ENCODE measurements at regions not wholly inside any gene's neighbourhood (a gene's known extent, or its start where the extent isn't known, plus 50 kb on each side); places are given as distances from the start of the nearest gene placed in this dataset.

- Mint-ChIP-seq H3K27me3 (peaks cover 34% of the 10 kb centered on the region), H3K9me3 (ENCODE audit: low read depth) (no peaks in the 10 kb centered on the region), H3K4me3 (ENCODE audit: low read depth) (no peak overlapping the region), H3K27ac (no peak overlapping the region), H3K4me1 (ENCODE audit: low read depth) (peaks cover 13% of the 10 kb centered on the region), H3K36me3 (ENCODE audit: insufficient read depth) (no peaks in the 10 kb centered on the region)
- TF ChIP-seq, protein P1, sequence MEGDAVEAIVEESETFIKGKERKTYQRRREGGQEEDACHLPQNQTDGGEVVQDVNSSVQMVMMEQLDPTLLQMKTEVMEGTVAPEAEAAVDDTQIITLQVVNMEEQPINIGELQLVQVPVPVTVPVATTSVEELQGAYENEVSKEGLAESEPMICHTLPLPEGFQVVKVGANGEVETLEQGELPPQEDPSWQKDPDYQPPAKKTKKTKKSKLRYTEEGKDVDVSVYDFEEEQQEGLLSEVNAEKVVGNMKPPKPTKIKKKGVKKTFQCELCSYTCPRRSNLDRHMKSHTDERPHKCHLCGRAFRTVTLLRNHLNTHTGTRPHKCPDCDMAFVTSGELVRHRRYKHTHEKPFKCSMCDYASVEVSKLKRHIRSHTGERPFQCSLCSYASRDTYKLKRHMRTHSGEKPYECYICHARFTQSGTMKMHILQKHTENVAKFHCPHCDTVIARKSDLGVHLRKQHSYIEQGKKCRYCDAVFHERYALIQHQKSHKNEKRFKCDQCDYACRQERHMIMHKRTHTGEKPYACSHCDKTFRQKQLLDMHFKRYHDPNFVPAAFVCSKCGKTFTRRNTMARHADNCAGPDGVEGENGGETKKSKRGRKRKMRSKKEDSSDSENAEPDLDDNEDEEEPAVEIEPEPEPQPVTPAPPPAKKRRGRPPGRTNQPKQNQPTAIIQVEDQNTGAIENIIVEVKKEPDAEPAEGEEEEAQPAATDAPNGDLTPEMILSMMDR (IDR thresholded peaks at IDR 0.05; ENCODE audit: unreplicated experiment) = no peak
- no peak for DNase-seq (ENCODE audit: low spot score, unreplicated experiment)
These were observed 103.4 kb upstream of the MLN start for GRCh38 chr6:33907227-33907626.

- Mint-ChIP-seq H3K36me3 (ENCODE audit: insufficient read depth) (no peaks in the 10 kb centered on the region), H3K9me3 (ENCODE audit: low read depth) (no peaks in the 10 kb centered on the region), H3K4me3 (ENCODE audit: low read depth) (no peak overlapping the region), H3K27ac (no peak overlapping the region), H3K27me3 (peaks cover 37% of the 10 kb centered on the region), H3K4me1 (ENCODE audit: low read depth) (peaks cover 13% of the 10 kb centered on the region)
- no peak for DNase-seq (ENCODE audit: low spot score, unreplicated experiment)
- TF ChIP-seq, protein P1 (IDR thresholded peaks at IDR 0.05; ENCODE audit: unreplicated experiment) = no peak
These were observed 102.6 kb upstream of the MLN start for GRCh38 chr6:33906439-33906838.

DNA sequence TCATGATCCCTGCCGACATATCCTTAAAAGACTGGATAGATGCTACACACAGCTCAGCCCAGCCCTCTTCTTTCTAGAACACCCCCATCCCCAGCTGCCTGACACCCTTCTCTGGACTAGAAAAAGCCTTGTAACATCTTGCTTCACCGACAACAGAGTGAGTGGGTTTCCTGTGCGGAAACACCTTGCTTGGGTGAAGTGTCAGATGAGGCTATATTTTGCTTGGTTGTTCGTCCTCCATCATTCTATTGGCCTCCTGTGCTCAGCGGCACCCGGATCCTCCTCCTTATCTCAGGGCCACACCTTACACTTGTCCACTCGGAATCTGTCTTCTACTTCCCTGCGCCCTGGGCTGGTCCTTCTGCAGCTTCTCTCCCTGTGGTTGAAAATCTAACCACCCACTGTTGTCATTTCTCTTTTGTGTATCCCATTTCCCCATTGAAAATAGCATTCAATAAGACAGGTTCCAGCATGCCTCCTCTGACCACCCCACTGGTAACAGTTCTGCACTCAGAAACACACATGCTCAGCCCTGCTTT is 101.3 kb upstream of the MLN start:
- peaks cover 40% of the 10 kb centered on the region for H3K27me3 Mint-ChIP-seq
- H3K4me3 Mint-ChIP-seq (ENCODE audit: low read depth) = no peak overlapping the region
- peaks cover 12% of the 10 kb centered on the region for H3K4me1 Mint-ChIP-seq (ENCODE audit: low read depth)
- no peaks in the 10 kb centered on the region for H3K9me3 Mint-ChIP-seq (ENCODE audit: low read depth)
- no peaks in the 10 kb centered on the region for H3K36me3 Mint-ChIP-seq (ENCODE audit: insufficient read depth)
- TF ChIP-seq, protein P1 (IDR thresholded peaks at IDR 0.05; ENCODE audit: unreplicated experiment) = no peak
- no peak for DNase-seq (ENCODE audit: low spot score, unreplicated experiment)
- H3K27ac Mint-ChIP-seq = no peak overlapping the region

DNA sequence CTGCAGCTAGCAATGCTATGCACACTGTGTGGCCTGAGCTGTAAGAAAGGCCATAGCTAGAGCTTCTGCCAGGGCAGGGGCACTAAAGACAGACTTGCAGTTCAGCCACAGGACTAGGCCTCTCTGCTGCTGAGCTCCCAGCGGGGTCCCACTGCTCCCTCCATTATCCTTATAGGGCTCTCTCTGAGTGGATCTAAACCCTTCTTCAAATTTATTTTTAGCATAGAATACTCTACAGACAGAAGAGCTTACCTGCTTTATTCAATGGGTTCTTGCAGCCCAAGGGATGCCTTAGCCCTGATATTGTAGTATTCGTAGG is 100.9 kb upstream of the MLN start:
- TF ChIP-seq, protein P1 (IDR thresholded peaks at IDR 0.05; ENCODE audit: unreplicated experiment) = no peak
- Mint-ChIP-seq H3K4me1 (ENCODE audit: low read depth) (peaks cover 8% of the 10 kb centered on the region), H3K4me3 (ENCODE audit: low read depth) (no peak overlapping the region), H3K36me3 (ENCODE audit: insufficient read depth) (no peaks in the 10 kb centered on the region), H3K27ac (no peak overlapping the region), H3K9me3 (ENCODE audit: low read depth) (no peaks in the 10 kb centered on the region), H3K27me3 (peaks cover 41% of the 10 kb centered on the region)
- DNase-seq (ENCODE audit: low spot score, unreplicated experiment) = no peak

DNA sequence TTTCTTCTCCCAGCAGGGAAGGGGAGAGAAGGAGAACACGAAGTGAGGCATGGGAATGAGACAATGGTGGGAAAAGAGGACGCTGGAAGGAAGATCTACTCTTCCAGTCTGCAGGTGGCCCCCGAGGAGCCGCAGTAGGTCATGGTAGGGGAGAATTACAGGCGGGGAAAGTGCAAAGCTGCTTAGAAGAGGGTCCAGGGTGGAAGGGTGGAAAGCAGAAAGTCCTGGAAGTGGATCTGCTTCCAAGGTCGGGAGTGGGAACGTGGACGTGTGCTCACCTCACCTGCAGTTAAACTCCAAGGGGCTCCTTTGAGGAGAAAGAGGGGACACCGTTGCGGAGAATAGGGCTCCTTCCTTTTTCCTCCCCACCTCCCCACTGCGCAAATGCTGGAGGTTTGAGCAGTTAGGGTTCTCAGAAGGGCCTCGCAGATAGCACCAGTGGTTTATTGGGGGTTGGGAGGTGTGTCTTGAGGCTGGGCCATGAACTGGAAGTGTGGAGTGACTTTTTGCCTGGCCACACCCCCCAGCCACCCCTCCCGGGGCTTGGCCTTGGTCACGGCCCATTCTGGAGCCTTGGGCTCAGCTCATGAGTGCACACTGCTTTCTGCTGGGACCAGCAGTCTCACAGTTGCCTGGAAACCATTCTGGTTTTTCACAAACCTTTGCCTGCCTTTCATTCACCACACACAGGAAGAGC is 100.4 kb upstream of the MLN start:
- H3K27ac Mint-ChIP-seq = no peak overlapping the region
- no peaks in the 10 kb centered on the region for H3K9me3 Mint-ChIP-seq (ENCODE audit: low read depth)
- H3K36me3 Mint-ChIP-seq (ENCODE audit: insufficient read depth) = no peaks in the 10 kb centered on the region

More for the DNA sequence above, 100.4 kb upstream of the MLN start:
- DNase-seq (ENCODE audit: low spot score, unreplicated experiment) = no peak
- TF ChIP-seq, protein P1 (IDR thresholded peaks at IDR 0.05; ENCODE audit: unreplicated experiment) = no peak
- peaks cover 8% of the 10 kb centered on the region for H3K4me1 Mint-ChIP-seq (ENCODE audit: low read depth)
- H3K27me3 Mint-ChIP-seq = peaks cover 42% of the 10 kb centered on the region
- H3K4me3 Mint-ChIP-seq (ENCODE audit: low read depth) = no peak overlapping the region
